Spleen (tissue), 7 donors: ENCODE measurements at regions not wholly inside any gene's neighbourhood (a gene's known extent, or its start where the extent isn't known, plus 50 kb on each side); places are given as distances from the start of the nearest gene placed in this dataset.

ENCODE experiments used
- CTCF ChIP-seq, 11 experiments: fragments of 200-600 bp in 7 of 11; fragments of 450-650 bp in 4 of 11; sonication (generic) in 4 of 11; IDR thresholded peaks in 8 of 11; conservative IDR thresholded peaks in 3 of 11; 1 replicate in 7 of 11; 2 replicates in 4 of 11; pipeline versions ENCODE4 v1.4.0 to v1.8.0; 2016 to 2021; ENCODE audit warnings: antibody characterized with exemption in 11 of 11, inconsistent platforms in 4 of 11, mild to moderate bottlenecking in 1 of 11
- POLR2A ChIP-seq, 3 donors: fragments of 450-650 bp; IDR thresholded peaks; one replicate each; pipeline ENCODE4 v1.5.1; 2017; ENCODE audit warnings: antibody characterized with exemption in 3 of 3, mild to moderate bottlenecking in 1 of 3
- POLR2AphosphoS5 ChIP-seq, 3 donors: sonication (generic); formaldehyde crosslinking; IDR thresholded peaks; one replicate each; pipeline ENCODE4 v1.5.1; 2017; ENCODE audit warnings: antibody characterized with exemption in 3 of 3
- donor health status: DM: no; HTN: no; CAD: no; lungs with moderate emphysema.
- donor health status: DM: no; HTN: no; CAD: no.
- donor health status: DM: no; HTN: no; CAD: no.

- TF ChIP-seq POLR2A (IDR thresholded peaks at IDR 0.05) = no peak
- no peak for TF ChIP-seq CTCF (IDR thresholded peaks at IDR 0.05 in 8 of 11, conservative IDR thresholded peaks at IDR 0.05 in 3 of 11)
- TF ChIP-seq POLR2AphosphoS5 (IDR thresholded peaks at IDR 0.05) = no peak
These were observed 54.5 kb upstream of the TPM4 start for GRCh38 chr19:16021796-16022195.
